ENCODE measurements at regions not wholly inside any gene's neighbourhood (a gene's known extent, or its start where the extent isn't known, plus 50 kb on each side); places are given as distances from the start of the nearest gene placed in this dataset.

DNA sequence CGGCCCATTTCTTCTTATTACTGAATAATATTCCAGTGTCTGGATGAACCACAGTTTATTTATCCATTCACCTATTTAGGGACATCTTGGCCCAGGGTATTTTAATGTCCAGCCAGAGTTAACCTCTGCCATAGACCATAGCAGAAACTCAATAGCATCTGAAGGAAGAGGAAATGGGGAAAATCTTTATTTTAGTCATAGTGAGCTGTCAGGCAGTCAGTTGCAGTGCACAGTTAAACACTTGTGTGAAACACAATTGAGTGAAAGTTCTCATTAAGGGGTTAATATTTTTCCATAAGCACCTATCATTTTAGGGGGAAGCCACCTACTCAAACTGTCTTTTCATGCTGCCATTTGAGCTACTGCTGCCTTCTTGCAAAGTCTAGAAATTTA lies 197.3 kb upstream of the PPFIA2 start:
- TF ChIP-seq, protein P1, sequence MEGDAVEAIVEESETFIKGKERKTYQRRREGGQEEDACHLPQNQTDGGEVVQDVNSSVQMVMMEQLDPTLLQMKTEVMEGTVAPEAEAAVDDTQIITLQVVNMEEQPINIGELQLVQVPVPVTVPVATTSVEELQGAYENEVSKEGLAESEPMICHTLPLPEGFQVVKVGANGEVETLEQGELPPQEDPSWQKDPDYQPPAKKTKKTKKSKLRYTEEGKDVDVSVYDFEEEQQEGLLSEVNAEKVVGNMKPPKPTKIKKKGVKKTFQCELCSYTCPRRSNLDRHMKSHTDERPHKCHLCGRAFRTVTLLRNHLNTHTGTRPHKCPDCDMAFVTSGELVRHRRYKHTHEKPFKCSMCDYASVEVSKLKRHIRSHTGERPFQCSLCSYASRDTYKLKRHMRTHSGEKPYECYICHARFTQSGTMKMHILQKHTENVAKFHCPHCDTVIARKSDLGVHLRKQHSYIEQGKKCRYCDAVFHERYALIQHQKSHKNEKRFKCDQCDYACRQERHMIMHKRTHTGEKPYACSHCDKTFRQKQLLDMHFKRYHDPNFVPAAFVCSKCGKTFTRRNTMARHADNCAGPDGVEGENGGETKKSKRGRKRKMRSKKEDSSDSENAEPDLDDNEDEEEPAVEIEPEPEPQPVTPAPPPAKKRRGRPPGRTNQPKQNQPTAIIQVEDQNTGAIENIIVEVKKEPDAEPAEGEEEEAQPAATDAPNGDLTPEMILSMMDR (IDR thresholded peaks at IDR 0.05): no peak
- no peaks in the 10 kb centered on the region for H3K36me3 Mint-ChIP-seq (ENCODE audit: unreplicated experiment)
- DNase-seq (ENCODE audit: extremely low spot score, unreplicated experiment): no peak
- no peak overlapping the region for H3K27ac Mint-ChIP-seq (ENCODE audit: unreplicated experiment)
- no peaks in the 10 kb centered on the region for H3K27me3 Mint-ChIP-seq (ENCODE audit: unreplicated experiment)
- H3K4me1 Mint-ChIP-seq (ENCODE audit: unreplicated experiment): no peaks in the 10 kb centered on the region
- H3K9me3 Mint-ChIP-seq (ENCODE audit: unreplicated experiment): no peaks in the 10 kb centered on the region
- H3K4me3 Mint-ChIP-seq (ENCODE audit: unreplicated experiment): no peak overlapping the region

- no peak for DNase-seq (ENCODE audit: extremely low spot score, unreplicated experiment)
- Mint-ChIP-seq H3K9me3 (ENCODE audit: unreplicated experiment) (no peaks in the 10 kb centered on the region), H3K27me3 (ENCODE audit: unreplicated experiment) (no peaks in the 10 kb centered on the region), H3K4me3 (ENCODE audit: unreplicated experiment) (no peak overlapping the region), H3K4me1 (ENCODE audit: unreplicated experiment) (no peaks in the 10 kb centered on the region), H3K36me3 (ENCODE audit: unreplicated experiment) (no peaks in the 10 kb centered on the region), H3K27ac (ENCODE audit: unreplicated experiment) (no peak overlapping the region)
- TF ChIP-seq, protein P1 (IDR thresholded peaks at IDR 0.05): no peak
Observed at GRCh38 chr12:81953541-81953940, 194.4 kb upstream of the PPFIA2 start.

DNA sequence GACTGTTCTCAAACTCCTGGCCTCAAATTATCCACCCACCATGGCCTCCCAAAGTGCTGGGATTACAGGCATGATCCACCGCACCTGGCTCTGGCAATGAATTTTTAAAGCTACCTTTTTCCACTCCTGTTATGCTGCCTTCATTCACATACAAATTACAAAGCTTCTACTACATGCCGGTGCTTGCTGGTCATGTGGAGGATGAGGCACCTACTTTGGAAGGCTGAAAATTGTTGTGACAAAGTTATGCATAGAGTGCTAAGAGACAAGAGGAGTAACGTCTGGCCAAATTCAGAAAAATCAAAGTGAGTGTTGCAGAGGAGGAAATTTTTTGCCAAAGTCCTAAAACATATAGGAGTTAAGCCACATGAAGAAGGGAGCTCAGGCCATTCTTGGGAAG lies 191.7 kb upstream of the PPFIA2 start:
- TF ChIP-seq, protein P1 (IDR thresholded peaks at IDR 0.05): no peak
- no peaks in the 10 kb centered on the region for H3K27me3 Mint-ChIP-seq (ENCODE audit: unreplicated experiment)
- H3K4me1 Mint-ChIP-seq (ENCODE audit: unreplicated experiment): no peaks in the 10 kb centered on the region
- no peaks in the 10 kb centered on the region for H3K9me3 Mint-ChIP-seq (ENCODE audit: unreplicated experiment)
- H3K27ac Mint-ChIP-seq (ENCODE audit: unreplicated experiment): no peak overlapping the region
- DNase-seq (ENCODE audit: extremely low spot score, unreplicated experiment): no peak
- no peak overlapping the region for H3K4me3 Mint-ChIP-seq (ENCODE audit: unreplicated experiment)
- no peaks in the 10 kb centered on the region for H3K36me3 Mint-ChIP-seq (ENCODE audit: unreplicated experiment)

DNA sequence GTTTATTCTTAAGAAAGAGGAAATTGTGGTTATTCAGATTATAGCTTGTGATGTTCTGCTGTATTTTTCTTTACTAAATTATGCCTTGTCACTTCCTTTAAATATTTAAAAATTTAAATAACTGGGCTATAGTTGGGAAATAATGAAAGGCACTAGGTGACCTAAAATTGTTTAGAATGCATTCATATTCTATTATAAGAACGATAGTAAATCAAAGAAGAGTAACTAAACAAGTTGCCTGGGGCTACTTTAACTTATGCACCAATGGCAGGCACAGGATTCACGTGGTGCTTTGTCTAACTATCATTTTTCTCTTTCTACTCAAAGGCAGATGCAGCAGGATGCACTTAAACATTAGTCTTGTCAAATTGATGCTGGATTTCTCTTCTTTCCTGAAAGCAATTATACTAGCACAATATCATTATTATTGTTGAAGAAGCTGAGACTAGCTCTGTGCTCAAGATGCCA lies 190.7 kb upstream of the PPFIA2 start:
- Mint-ChIP-seq H3K9me3 (ENCODE audit: unreplicated experiment) (no peaks in the 10 kb centered on the region), H3K36me3 (ENCODE audit: unreplicated experiment) (no peaks in the 10 kb centered on the region), H3K4me1 (ENCODE audit: unreplicated experiment) (no peaks in the 10 kb centered on the region), H3K27me3 (ENCODE audit: unreplicated experiment) (no peaks in the 10 kb centered on the region), H3K27ac (ENCODE audit: unreplicated experiment) (no peak overlapping the region), H3K4me3 (ENCODE audit: unreplicated experiment) (no peak overlapping the region)
- DNase-seq (ENCODE audit: extremely low spot score, unreplicated experiment): no peak
- TF ChIP-seq, protein P1 (IDR thresholded peaks at IDR 0.05): no peak

DNA sequence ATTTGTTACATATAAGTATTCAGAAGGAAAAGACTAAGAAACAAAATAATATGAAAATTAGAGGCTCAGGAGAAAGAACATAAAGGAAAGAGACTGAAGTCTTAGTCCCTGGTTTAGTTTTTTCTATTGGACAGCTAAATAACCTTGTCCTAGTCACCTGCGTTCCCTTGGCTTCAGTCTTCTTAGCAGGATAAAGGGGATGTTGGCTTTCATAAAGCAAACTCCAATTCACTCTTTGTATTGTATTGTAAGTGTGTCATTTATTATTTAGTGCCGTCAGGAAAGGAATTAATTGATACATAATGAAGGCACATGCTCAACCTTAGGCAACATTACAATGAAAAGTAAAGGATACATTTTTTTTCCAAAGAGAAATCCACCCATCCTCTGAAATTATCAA lies 190.3 kb upstream of the PPFIA2 start:
- Mint-ChIP-seq H3K9me3 (ENCODE audit: unreplicated experiment) (no peaks in the 10 kb centered on the region), H3K4me3 (ENCODE audit: unreplicated experiment) (no peak overlapping the region), H3K4me1 (ENCODE audit: unreplicated experiment) (no peaks in the 10 kb centered on the region), H3K36me3 (ENCODE audit: unreplicated experiment) (no peaks in the 10 kb centered on the region), H3K27ac (ENCODE audit: unreplicated experiment) (no peak overlapping the region), H3K27me3 (ENCODE audit: unreplicated experiment) (no peaks in the 10 kb centered on the region)
- TF ChIP-seq, protein P1 (IDR thresholded peaks at IDR 0.05): no peak
- DNase-seq (ENCODE audit: extremely low spot score, unreplicated experiment): no peak

All from osteocyte (in vitro differentiated cells).